B cell (primary cell): ENCODE measurements at regions not wholly inside any gene's neighbourhood (a gene's known extent, or its start where the extent isn't known, plus 50 kb on each side); places are given as distances from the start of the nearest gene placed in this dataset.

Experiments used
- ATAC-seq: fragments of 200-7000 bp; cut with Tn5 transposase; one replicate; pipeline ENCODE4 v1.10.0; 2021; ENCODE audit warnings: low read depth, mild to moderate bottlenecking, moderate number of reproducible peaks, moderate library complexity
- CTCF ChIA-PET: fragments of 350-600 bp; sonication (Branson Sonifier 250); formaldehyde crosslinking; loops from one replicate; lab custom pipeline; 2021; ENCODE audit warnings: antibody characterized with exemption, inconsistent platforms; lab: Charles Lee
- POLR2A ChIA-PET: fragments of 350-600 bp; sonication (Branson Sonifier 250); formaldehyde crosslinking; loops from one replicate; lab custom pipeline; 2021; ENCODE audit warnings: antibody characterized with exemption; lab: Charles Lee
- DNase-seq: peaks from one replicate; pipeline ENCODE4 v3.0.0; 2013
- H2AFZ ChIP-seq: 2 replicates; pipeline ENCODE4 v1.6.1; 2012; ENCODE audit warnings: mild to moderate bottlenecking, low read depth, low read length; ENCODE audit not compliant: insufficient read depth, poor library complexity, severe bottlenecking
- H3K27ac ChIP-seq, 2 donors: 1 replicate in 1 of 2; 2 replicates in 1 of 2; pipeline ENCODE4 v1.5.1; 2012 to 2013; ENCODE audit warnings: low read length in 2 of 2, mild to moderate bottlenecking in 2 of 2, moderate library complexity in 1 of 2
- H3K27me3 ChIP-seq, 4 experiments: fragments of 200-600 bp in 1 of 4; sonication (generic) in 1 of 4; replicated peaks in 1 of 4; 1 replicate in 2 of 4; 2 replicates in 2 of 4; pipeline versions ENCODE4 v1.6.1 to v1.7.0; 2013 to 2016; ENCODE audit warnings: low read length in 3 of 4, mild to moderate bottlenecking in 2 of 4, mixed read lengths in 1 of 4, moderate library complexity in 1 of 4; ENCODE audit not compliant: insufficient read depth in 4 of 4, control insufficient read depth in 3 of 4; ENCODE audit errors: control extremely low read depth in 1 of 4
- H3K36me3 ChIP-seq, 2 experiments: replicated peaks in 1 of 2; 1 replicate in 1 of 2; 2 replicates in 1 of 2; pipeline versions ENCODE4 v1.6.1 to v1.7.1; 2013; ENCODE audit warnings: low read length in 1 of 2; ENCODE audit not compliant: insufficient read depth in 2 of 2, control insufficient read depth in 1 of 2; ENCODE audit errors: control extremely low read depth in 1 of 2, extremely low read depth in 1 of 2
- H3K4me1 ChIP-seq, 2 donors: fragments of 200-600 bp in 1 of 2; sonication (generic) in 1 of 2; 1 replicate in 1 of 2; 2 replicates in 1 of 2; pipeline versions ENCODE4 v1.5.1 to v1.6.1; 2013 to 2017; ENCODE audit warnings: low read length in 2 of 2; ENCODE audit not compliant: control insufficient read depth in 2 of 2, insufficient read depth in 2 of 2
- H3K4me2 ChIP-seq: replicated peaks from 2 replicates; pipeline ENCODE3; 2012; ENCODE audit warnings: mild to moderate bottlenecking, low read depth, low read length; ENCODE audit not compliant: poor library complexity, severe bottlenecking
- H3K4me3 ChIP-seq, 5 experiments: fragments of 200-600 bp in 1 of 5; sonication (generic) in 1 of 5; 1 replicate in 3 of 5; 2 replicates in 2 of 5; pipeline versions ENCODE4 v1.5.1 to v1.7.0; 2011 to 2016; ENCODE audit warnings: low read length in 4 of 5, mild to moderate bottlenecking in 4 of 5, low read depth in 2 of 5, control low read depth in 1 of 5, moderate library complexity in 1 of 5; ENCODE audit not compliant: insufficient read depth in 1 of 5; ENCODE audit errors: control extremely low read depth in 1 of 5, extremely low read depth in 1 of 5
- H3K79me2 ChIP-seq: fragments of 200-600 bp; sonication (generic); one replicate; pipeline ENCODE4 v1.6.0; 2016; ENCODE audit warnings: low read length; ENCODE audit not compliant: control insufficient read depth, insufficient read depth
- H3K9ac ChIP-seq: fragments of 200-600 bp; sonication (generic); 2 replicates; pipeline ENCODE4 v1.6.1; 2017; ENCODE audit warnings: mild to moderate bottlenecking, low read length, moderate library complexity
- H3K9me3 ChIP-seq, 3 donors: one replicate each; pipeline versions ENCODE4 v1.6.1 to v1.7.1; 2013; ENCODE audit warnings: low read length in 2 of 3; ENCODE audit not compliant: control insufficient read depth in 2 of 3, insufficient read depth in 1 of 3; ENCODE audit errors: control extremely low read depth in 1 of 3
- H4K20me1 ChIP-seq: 2 replicates; pipeline ENCODE4 v1.6.0; 2012; ENCODE audit warnings: mild to moderate bottlenecking, low read length; ENCODE audit not compliant: insufficient read depth, control insufficient read depth, poor library complexity, severe bottlenecking
- H3K27ac Mint-ChIP-seq: one replicate; pipeline ENCODE4 v1.8.0; 2021; ENCODE audit warnings: mixed read lengths
- H3K27me3 Mint-ChIP-seq: one replicate; pipeline ENCODE4 v1.8.0; 2021; ENCODE audit warnings: mixed read lengths
- H3K4me1 Mint-ChIP-seq: one replicate; pipeline ENCODE4 v1.8.0; 2021; ENCODE audit warnings: mixed read lengths
- H3K4me3 Mint-ChIP-seq: one replicate; pipeline ENCODE4 v1.8.0; 2021; ENCODE audit warnings: mixed read lengths
- H3K9me3 Mint-ChIP-seq: one replicate; pipeline ENCODE4 v1.8.0; 2022; ENCODE audit warnings: mixed read lengths; ENCODE audit not compliant: insufficient read depth
- CTCF ChIP-seq: fragments of 200-600 bp; IDR thresholded peaks from one replicate; pipeline ENCODE4 v1.8.0; 2022; ENCODE audit warnings: antibody characterized with exemption, mild to moderate bottlenecking
- EZH2 ChIP-seq: IDR thresholded peaks from 2 replicates; pipeline ENCODE4 v1.6.1; 2012; ENCODE audit warnings: borderline replicate concordance, low read depth, mild to moderate bottlenecking, moderate library complexity, low read length; ENCODE audit not compliant: insufficient read depth, poor library complexity, severe bottlenecking
- WGBS: methylation state at CpG from one replicate; pipeline ENCODE4 v1.1.5; 2013; ENCODE audit warnings: missing lambda C conversion rate; ENCODE audit not compliant: insufficient coverage; 5-methylcytosine and 5-hydroxymethylcytosine counted together
- intact Hi-C: fragments of 100-400 bp; cut with micrococcal nuclease; formaldehyde crosslinking; loops from one replicate; pipeline ENCODE4 v1.10.0; 2022

GRCh38 chr10:44012921-44013320 lies 364.2 kb upstream of the ZNF32 start:
- H2AFZ ChIP-seq: no peak overlapping the region
- H4K20me1 ChIP-seq: no peaks in the 10 kb centered on the region
- WGBS: 96% methylated on average over 3 of the region's 3 CpGs
- H3K27ac Mint-ChIP-seq: no peak overlapping the region
- no peaks in the 10 kb centered on the region for H3K4me1 ChIP-seq
- H3K9me3 Mint-ChIP-seq: no peaks in the 10 kb centered on the region
- H3K27me3 ChIP-seq: no peaks in the 10 kb centered on the region
- ATAC-seq (no peak), DNase-seq (no peak)
- H3K79me2 ChIP-seq: no peaks in the 10 kb centered on the region
- H3K36me3 ChIP-seq: no peaks in the 10 kb centered on the region
- CTCF ChIA-PET: no interaction called here
- H3K4me2 ChIP-seq: no peak overlapping the region
- no peaks in the 10 kb centered on the region for H3K27me3 Mint-ChIP-seq
- no peak for TF ChIP-seq EZH2
- no peak for TF ChIP-seq CTCF
- H3K9me3 ChIP-seq: peaks cover 0 to 7% (median 0%) of the 10 kb centered on the region in 3 donors
- no peak overlapping the region for H3K9ac ChIP-seq
- H3K27ac ChIP-seq: no peak overlapping the region
- no peaks in the 10 kb centered on the region for H3K4me1 Mint-ChIP-seq
- no peak overlapping the region for H3K4me3 Mint-ChIP-seq
- H3K4me3 ChIP-seq: no peak overlapping the region
- POLR2A ChIA-PET: no interaction called here
- intact Hi-C loops: no loop called here

- no peaks in the 10 kb centered on the region for H3K27me3 Mint-ChIP-seq
- Histone ChIP-seq H2AFZ (no peak overlapping the region), H3K4me3 (no peak overlapping the region), H3K4me1 (no peaks in the 10 kb centered on the region), H3K9me3 (peaks cover 0 to 7% (median 0%) of the 10 kb centered on the region in 3 donors), H3K27me3 (no peaks in the 10 kb centered on the region), H3K27ac (no peak overlapping the region), H4K20me1 (no peaks in the 10 kb centered on the region), H3K4me2 (no peak overlapping the region), H3K9ac (no peak overlapping the region), H3K36me3 (no peaks in the 10 kb centered on the region), H3K79me2 (no peaks in the 10 kb centered on the region)
- DNase-seq (no peak), ATAC-seq (no peak)
- H3K4me1 Mint-ChIP-seq: no peaks in the 10 kb centered on the region
- WGBS: 87% methylated on average over 5 of the region's 5 CpGs
- POLR2A ChIA-PET: no interaction called here
- H3K9me3 Mint-ChIP-seq: peaks cover 4% of the 10 kb centered on the region
- no peak overlapping the region for H3K27ac Mint-ChIP-seq
- intact Hi-C loops: no loop called here
- TF ChIP-seq CTCF (no peak), EZH2 (no peak)
- H3K4me3 Mint-ChIP-seq: no peak overlapping the region
- CTCF ChIA-PET: no interaction called here
Observed at GRCh38 chr10:44011603-44011981, 362.9 kb upstream of the ZNF32 start.
